ENCODE measurements at regions not wholly inside any gene's neighbourhood (a gene's known extent, or its start where the extent isn't known, plus 50 kb on each side); places are given as distances from the start of the nearest gene placed in this dataset.

- no peak for TF ChIP-seq CTCF (tag by site-specific recombination; IDR thresholded peaks at IDR 0.05)
- TF ChIP-seq REST (tag by site-specific recombination; IDR thresholded peaks at IDR 0.05) = no peak
- TF ChIP-seq ZNF362 (tag by site-specific recombination; IDR thresholded peaks at IDR 0.05) = no peak
- TF ChIP-seq KLF16 (tag by site-specific recombination; IDR thresholded peaks at IDR 0.05) = no peak
- no peak for TF ChIP-seq ZNF670 (tag by site-specific recombination; IDR thresholded peaks at IDR 0.05; ENCODE audit: low read depth)
- TF ChIP-seq ZNF302 (tag by site-specific recombination; IDR thresholded peaks at IDR 0.05; ENCODE audit: low read depth) = no peak
- no peak for TF ChIP-seq ZNF518A (tag by site-specific recombination; conservative IDR thresholded peaks at IDR 0.05; ENCODE audit: low read depth)
- TF ChIP-seq ZNF223 (tag by site-specific recombination; IDR thresholded peaks at IDR 0.05) = no peak
- TF ChIP-seq ZBTB1 (tag by site-specific recombination; IDR thresholded peaks at IDR 0.05) = no peak
- no peak for TF ChIP-seq PATZ1 (tag by site-specific recombination; IDR thresholded peaks at IDR 0.05)
- TF ChIP-seq ZNF843 (tag by site-specific recombination; IDR thresholded peaks at IDR 0.05) = no peak
Measured at GRCh38 chr4:166482758-166483157, 609.7 kb downstream of the TLL1 start.
